PC-9 (cell line): ENCODE measurements at regions not wholly inside any gene's neighbourhood (a gene's known extent, or its start where the extent isn't known, plus 50 kb on each side); places are given as distances from the start of the nearest gene placed in this dataset.
A peak's percentile ranks its signal among the peaks of the same experiment; 100 is the strongest.

Experiments
- BruUV-seq: library from RNA; stranded (reverse); fragments of 400-500 nt; replicated peaks from 2 replicates; lab custom pipeline; 2021; lab: Mats Ljungman, UMichigan
- CTCF ChIA-PET: fragments of 300-600 bp; sonication (Branson Sonifier 250); formaldehyde crosslinking; loops from one replicate; lab custom pipeline; 2022; ENCODE audit warnings: antibody characterized with exemption; lab: Charles Lee
- POLR2A ChIA-PET: fragments of 300-600 bp; sonication (Branson Sonifier 250); formaldehyde crosslinking; loops from one replicate; lab custom pipeline; 2022; ENCODE audit warnings: antibody characterized with exemption; ENCODE audit not compliant: unreplicated experiment; lab: Charles Lee
- DNase-seq, 2 experiments: peaks; one replicate each; pipeline versions ENCODE4 v3.0.0 to v3.0.0-alpha.2; 2015 to 2022; ENCODE audit warnings: mixed read lengths in 1 of 2
- H2AFZ ChIP-seq: fragments of 200-600 bp; sonication (generic); 2 replicates; pipeline ENCODE4 v1.8.1; 2017; ENCODE audit warnings: antibody characterized with exemption
- H3F3A ChIP-seq: fragments of 200-600 bp; sonication (generic); 2 replicates; pipeline ENCODE4 v1.8.1; 2017; ENCODE audit warnings: antibody characterized with exemption, mild to moderate bottlenecking, low read depth; ENCODE audit not compliant: insufficient read depth
- H3K27ac ChIP-seq: fragments of 200-600 bp; sonication (generic); 2 replicates; pipeline ENCODE4 v1.6.1; 2016; ENCODE audit warnings: mixed run types
- H3K27me3 ChIP-seq: fragments of 200-600 bp; sonication (generic); 2 replicates; pipeline ENCODE4 v1.6.1; 2016; ENCODE audit warnings: low read depth, mixed run types; ENCODE audit not compliant: insufficient read depth
- H3K36me3 ChIP-seq: fragments of 200-600 bp; sonication (generic); 2 replicates; pipeline ENCODE4 v1.6.1; 2016; ENCODE audit warnings: low read depth, mixed run types
- H3K4me1 ChIP-seq: fragments of 200-600 bp; sonication (generic); replicated peaks from 2 replicates; pipeline ENCODE4 v1.6.1; 2016; ENCODE audit warnings: mixed run types; ENCODE audit not compliant: insufficient read depth
- H3K4me2 ChIP-seq: fragments of 200-600 bp; sonication (generic); 2 replicates; pipeline ENCODE4 v1.6.1; 2017; ENCODE audit warnings: mixed run types
- H3K4me3 ChIP-seq: fragments of 200-600 bp; sonication (generic); 2 replicates; pipeline ENCODE4 v1.6.1; 2016; ENCODE audit warnings: mixed run types
- H3K79me2 ChIP-seq: fragments of 200-600 bp; sonication (generic); 2 replicates; pipeline ENCODE4 v1.6.1; 2017; ENCODE audit warnings: low read depth, mixed run types
- H3K9me2 ChIP-seq: fragments of 200-600 bp; sonication (generic); 2 replicates; pipeline ENCODE4 v1.8.1; 2017; ENCODE audit warnings: mild to moderate bottlenecking; ENCODE audit not compliant: insufficient read depth
- H3K9me3 ChIP-seq: fragments of 200-600 bp; sonication (generic); 2 replicates; pipeline ENCODE4 v1.8.1; 2016; ENCODE audit warnings: low read depth; ENCODE audit not compliant: insufficient read depth
- H4K20me1 ChIP-seq: fragments of 200-600 bp; sonication (generic); 2 replicates; pipeline ENCODE4 v1.8.1; 2017; ENCODE audit not compliant: insufficient read depth
- CTCF ChIP-seq: fragments of 200-600 bp; sonication (generic); conservative IDR thresholded peaks from 2 replicates; pipeline ENCODE4 v1.6.1; 2017; ENCODE audit warnings: mixed run types, antibody characterized with exemption, mild to moderate bottlenecking, moderate library complexity
- EZH2 ChIP-seq: fragments of 200-600 bp; sonication (generic); IDR thresholded peaks from 2 replicates; pipeline ENCODE4 v1.8.0; 2017; ENCODE audit warnings: antibody characterized with exemption, low read depth
- intact Hi-C: fragments of 100-400 bp; cut with micrococcal nuclease; formaldehyde crosslinking; loops from one replicate; pipeline ENCODE4 v1.10.0; 2022; ENCODE audit not compliant: unreplicated experiment

GRCh38 chr1:185595835-185596667 is 138.1 kb upstream of the HMCN1 start:
- no peak overlapping the region for H3K4me2 ChIP-seq
- no peaks in the 10 kb centered on the region for H3K27me3 ChIP-seq
- no peak overlapping the region for H2AFZ ChIP-seq
- no peak overlapping the region for H3K27ac ChIP-seq
- no peak for TF ChIP-seq EZH2
- TF ChIP-seq CTCF = peak; percentile 82
- H3K9me2 ChIP-seq = no peaks in the 10 kb centered on the region
- H3K4me3 ChIP-seq = no peak overlapping the region
- POLR2A ChIA-PET = interaction anchor here (0.6 kb wide), 3 partner anchors 31 to 280 kb away, joined by 3 to 6 read pairs (median 3); no protein-coding TSS in a partner anchor
- CTCF ChIA-PET = interaction anchor here (1.0 to 2.2 kb wide), 5 partner anchors 50 to 526 kb away, joined by 4 to 9 read pairs (median 5); partner anchors contain the start of gene IVNS1ABP
- no peaks in the 10 kb centered on the region for H3K36me3 ChIP-seq
- BruUV-seq = no TSS peak
- H3K4me1 ChIP-seq = no peaks in the 10 kb centered on the region
- intact Hi-C loops = loop anchor here (2.0 kb wide), 2 partner anchors 31 to 279 kb away; partner anchors contain the start of gene IVNS1ABP
- H3K79me2 ChIP-seq = no peaks in the 10 kb centered on the region
- DNase-seq = peak in 1 of 2 experiments; percentile 52
- H3F3A ChIP-seq = no peaks in the 10 kb centered on the region
- 0 out of 2 replicates have a peak, but pooled peaks cover 2% of the 10 kb centered on the region for H3K9me3 ChIP-seq
- no peaks in the 10 kb centered on the region for H4K20me1 ChIP-seq

GRCh38 chr1:185594786-185595410 is 139.3 kb upstream of the HMCN1 start:
- CTCF ChIA-PET = interaction anchor here (0.7 to 2.2 kb wide), 2 partner anchors 30 to 86 kb away, joined by 3 to 9 read pairs; no protein-coding TSS in a partner anchor
- BruUV-seq = no TSS peak
- Histone ChIP-seq H3K9me2 (no peaks in the 10 kb centered on the region), H3K27me3 (no peaks in the 10 kb centered on the region), H2AFZ (no peak overlapping the region), H3K27ac (no peak overlapping the region), H3K4me2 (no peak overlapping the region), H3F3A (no peaks in the 10 kb centered on the region), H3K36me3 (no peaks in the 10 kb centered on the region), H3K4me3 (no peak overlapping the region), H3K79me2 (no peaks in the 10 kb centered on the region), H3K9me3 (no peaks in the 10 kb centered on the region), H4K20me1 (no peaks in the 10 kb centered on the region), H3K4me1 (no peaks in the 10 kb centered on the region)
- intact Hi-C loops = loop anchor here (2.0 kb wide), 1 partner anchor 278 kb away; the partner anchor contains the start of gene IVNS1ABP
- TF ChIP-seq CTCF (no peak), EZH2 (no peak)
- POLR2A ChIA-PET = interaction anchor here (0.6 kb wide), 1 partner anchor 801 kb away, joined by 4 read pairs; no protein-coding TSS in a partner anchor
- DNase-seq = no peak

- no peaks in the 10 kb centered on the region for H3F3A ChIP-seq
- no peak overlapping the region for H3K4me2 ChIP-seq
- peaks cover 7% of the 10 kb centered on the region; the same call in 1 of the 2 replicates for H3K27me3 ChIP-seq
- no peaks in the 10 kb centered on the region for H3K36me3 ChIP-seq
- no peak overlapping the region for H3K4me3 ChIP-seq
- no peaks in the 10 kb centered on the region for H3K9me3 ChIP-seq
- H3K9me2 ChIP-seq = no peaks in the 10 kb centered on the region
- H2AFZ ChIP-seq = no peak overlapping the region
- ChIA-PET CTCF (no interaction called here), POLR2A (interaction anchor here (0.6 kb wide), 1 partner anchor 53 kb away, joined by 3 read pairs; no protein-coding TSS in a partner anchor)
- no TSS peak for BruUV-seq
- H3K4me1 ChIP-seq = no peaks in the 10 kb centered on the region
- H3K79me2 ChIP-seq = no peaks in the 10 kb centered on the region
- H3K27ac ChIP-seq = no peak overlapping the region
- intact Hi-C loops = no loop called here
- no peak for DNase-seq
- TF ChIP-seq CTCF = no peak
- TF ChIP-seq EZH2 = no peak
- no peaks in the 10 kb centered on the region for H4K20me1 ChIP-seq
Measured at GRCh38 chr1:185593271-185593670, 140.9 kb upstream of the HMCN1 start.
